Pancreas (tissue), 10 donors: ENCODE measurements at regions not wholly inside any gene's neighbourhood (a gene's known extent, or its start where the extent isn't known, plus 50 kb on each side); places are given as distances from the start of the nearest gene placed in this dataset.

Source experiments
- ATAC-seq, 4 donors: fragments of 200-7000 bp; cut with Tn5 transposase; one replicate each; pipeline versions ENCODE4 v1.8.0 to v1.9.1; 2020; ENCODE audit warnings: mild to moderate bottlenecking in 4 of 4, moderate library complexity in 4 of 4
- DNase-seq, 6 donors: peaks; one replicate each; pipeline ENCODE4 v3.0.0-alpha.2; 2020
- FAIRE-seq: peaks from 2 replicates; lab custom pipeline; 2012; peaks lifted over from hg19 to GRCh38; lab: Jason Lieb, UNC
- H3K27ac ChIP-seq, 4 donors: fragments of 200-600 bp; sonication (generic); 1 replicate in 3 of 4; 2 replicates in 1 of 4; pipeline versions ENCODE4 v1.5.0 to v1.8.0; 2020
- H3K27me3 ChIP-seq, 4 donors: fragments of 200-600 bp; one replicate each; pipeline ENCODE4 v1.8.0; 2021
- H3K36me3 ChIP-seq, 3 donors: fragments of 200-600 bp; sonication (generic) in 1 of 3; one replicate each; pipeline versions ENCODE4 v1.5.0 to v1.8.0; 2020 to 2021
- H3K4me1 ChIP-seq, 3 donors: fragments of 200-600 bp; one replicate each; pipeline ENCODE4 v1.8.0; 2021
- H3K4me3 ChIP-seq, 4 donors: fragments of 200-600 bp; sonication (generic) in 2 of 4; one replicate each; pipeline versions ENCODE4 v1.5.0 to v1.8.0; 2020 to 2021
- H3K9me3 ChIP-seq, 4 donors: fragments of 200-600 bp; one replicate each; pipeline ENCODE4 v1.8.0; 2021
- CTCF ChIP-seq, 4 donors: fragments of 200-600 bp; sonication (generic) in 3 of 4; IDR thresholded peaks; one replicate each; pipeline versions ENCODE4 v1.5.0 to v1.8.0; 2021; ENCODE audit warnings: antibody characterized with exemption in 4 of 4
- WGBS, 2 donors: extraction: QIAGEN DNeasy Blood & Tissue Kit; methylation state at CpG; one replicate each; pipeline ENCODE4 v1.1.7; 2013; 5-methylcytosine and 5-hydroxymethylcytosine counted together
- intact Hi-C, 3 donors: fragments of 100-400 bp; cut with DNase I; formaldehyde crosslinking; loops; one replicate each; pipeline versions ENCODE4 v1.11.1 to v1.14.2; 2022
- donor health status: healthy with polysubstance abuse.
- donor health status: DM: no; HTN: no; CAD: no; lungs with moderate emphysema.
- donor health status: DM: no; HTN: no; CAD: no.
- donor health status: control.
- donor health status: control.
- donor health status: Bipolar disorder and iron deficiency.
- donor health status: DM: yes; HTN: yes; CAD: no.
- donor health status: DM: no; HTN: no; CAD: no.
- donor health status: DM: no; HTN: no; CAD: no.
- donor health status: DM: yes; HTN: yes; CAD: no.

- H3K4me3 ChIP-seq = no peak overlapping the region
- H3K4me1 ChIP-seq = no peaks in the 10 kb centered on the region
- intact Hi-C loops = no loop called here
- DNase-seq = no peak
- no peak for TF ChIP-seq CTCF (IDR thresholded peaks at IDR 0.05)
- H3K27ac ChIP-seq = no peak overlapping the region
- H3K36me3 ChIP-seq = no peaks in the 10 kb centered on the region
- no peak for ATAC-seq
- peaks cover 0 to 5% (median 0%) of the 10 kb centered on the region in 4 donors for H3K27me3 ChIP-seq
- WGBS, 2 donors = 49 to 62% methylated on average over 5 of the region's 5 CpGs
- no peak for FAIRE-seq
- H3K9me3 ChIP-seq = no peaks in the 10 kb centered on the region
Measured at GRCh38 chr3:65107174-65107573, 419.4 kb upstream of the ADAMTS9 start.

DNA sequence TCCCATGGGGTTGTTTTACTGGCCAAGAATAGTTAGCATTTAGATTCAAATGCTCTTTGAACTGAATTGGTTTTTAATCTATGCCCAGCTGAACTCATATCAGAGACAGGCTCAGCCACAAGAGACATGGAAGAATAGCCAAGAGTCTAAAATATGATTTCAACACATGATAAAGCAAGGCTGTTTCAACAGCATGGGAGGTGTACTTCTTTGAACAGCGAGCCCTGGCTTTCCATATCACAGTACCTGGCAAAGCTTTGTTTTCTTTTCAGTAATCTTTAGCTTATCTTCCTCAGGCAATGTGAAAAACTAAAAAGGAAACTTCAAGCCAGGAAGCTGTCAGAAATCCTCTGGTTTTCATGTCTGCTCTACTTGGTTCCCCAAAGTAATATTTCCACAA is 413.6 kb upstream of the ADAMTS9 start:
- 5 to 11% methylated on average over 1 of the region's 1 CpG for WGBS, 2 donors

DNA sequence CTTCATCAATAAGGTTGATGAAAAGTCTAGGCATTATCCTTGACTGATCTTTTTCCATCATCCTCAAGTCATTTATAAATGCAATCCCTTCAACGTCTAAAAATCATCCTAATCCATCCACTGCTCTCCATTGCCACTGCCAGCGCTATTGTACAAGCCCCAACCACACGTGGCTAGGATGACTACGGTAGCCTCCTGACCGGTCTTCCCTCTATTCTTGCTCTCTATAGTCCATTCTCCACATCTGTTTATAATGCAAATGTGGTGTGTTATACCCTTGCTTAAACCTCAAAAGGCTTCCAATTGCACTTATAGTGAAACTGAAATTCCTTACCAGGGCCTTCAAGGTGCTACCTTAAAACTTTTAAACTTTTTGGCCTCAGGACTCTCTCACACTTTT is 410.6 kb upstream of the ADAMTS9 start:
- WGBS, 2 donors = 80 to 86% methylated on average over 5 of the region's 5 CpGs
- intact Hi-C loops = no loop called here
- peaks cover 0 to 8% (median 3%) of the 10 kb centered on the region in 3 donors for H3K4me1 ChIP-seq
- peaks cover 0 to 4% (median 0%) of the 10 kb centered on the region in 4 donors for H3K27me3 ChIP-seq
- ATAC-seq = no peak
- no peak overlapping the region for H3K27ac ChIP-seq
- FAIRE-seq = no peak
- no peaks in the 10 kb centered on the region for H3K36me3 ChIP-seq
- no peak for DNase-seq
- H3K4me3 ChIP-seq = no peak overlapping the region
- H3K9me3 ChIP-seq = no peaks in the 10 kb centered on the region
- TF ChIP-seq CTCF (IDR thresholded peaks at IDR 0.05) = no peak

More for the DNA sequence above, 413.6 kb upstream of the ADAMTS9 start:
- Histone ChIP-seq H3K4me3 (no peak overlapping the region), H3K27ac (no peak overlapping the region), H3K36me3 (no peaks in the 10 kb centered on the region), H3K4me1 (peaks cover 0 to 8% (median 3%) of the 10 kb centered on the region in 3 donors), H3K9me3 (no peaks in the 10 kb centered on the region), H3K27me3 (peaks cover 0 to 5% (median 2%) of the 10 kb centered on the region in 4 donors)
- intact Hi-C loops = no loop called here
- DNase-seq = no peak
- TF ChIP-seq CTCF (IDR thresholded peaks at IDR 0.05) = no peak
- ATAC-seq = peak in 2 of 4 donors; percentile 67 to 77
- no peak for FAIRE-seq

- no peak for ATAC-seq
- no peak for TF ChIP-seq CTCF (IDR thresholded peaks at IDR 0.05)
- FAIRE-seq = no peak
- no peaks in the 10 kb centered on the region for H3K36me3 ChIP-seq
- intact Hi-C loops = no loop called here
- no peak overlapping the region for H3K4me3 ChIP-seq
- H3K27me3 ChIP-seq = peaks cover 0 to 4% (median 0%) of the 10 kb centered on the region in 4 donors
- no peaks in the 10 kb centered on the region for H3K9me3 ChIP-seq
- peaks cover 0 to 3% (median under 1%) of the 10 kb centered on the region in 3 donors for H3K4me1 ChIP-seq
- no peak overlapping the region for H3K27ac ChIP-seq
- 76 to 78% methylated on average over 4 of the region's 4 CpGs for WGBS, 2 donors
- DNase-seq = no peak
Measured at GRCh38 chr3:65096110-65096745, 408.4 kb upstream of the ADAMTS9 start.

GRCh38 chr3:65094723-65095122 is 406.9 kb upstream of the ADAMTS9 start:
- intact Hi-C loops = no loop called here
- peaks cover 0 to 4% (median 0%) of the 10 kb centered on the region in 4 donors for H3K27me3 ChIP-seq
- no peak for ATAC-seq
- no peaks in the 10 kb centered on the region for H3K36me3 ChIP-seq
- DNase-seq = no peak
- H3K9me3 ChIP-seq = no peaks in the 10 kb centered on the region
- no peaks in the 10 kb centered on the region for H3K4me1 ChIP-seq
- no peak overlapping the region for H3K4me3 ChIP-seq
- TF ChIP-seq CTCF (IDR thresholded peaks at IDR 0.05) = no peak
- no peak for FAIRE-seq
- no peak overlapping the region for H3K27ac ChIP-seq
